ENCODE measurements at regions not wholly inside any gene's neighbourhood (a gene's known extent, or its start where the extent isn't known, plus 50 kb on each side); places are given as distances from the start of the nearest gene placed in this dataset.

- no peak for TF ChIP-seq CTCF (IDR thresholded peaks at IDR 0.05; ENCODE audit: low read depth, low read length, missing control alignments)
- in situ Hi-C loops (cut with HindIII; ENCODE audit: low sequenced_read_pairs) = no loop called here
These were observed 469.3 kb downstream of the TOX3 start for GRCh38 chr16:52077607-52078006.

GRCh38 chr16:52076801-52077201 is 470.1 kb downstream of the TOX3 start:
- no peak overlapping the region for H3K4me3 ChIP-seq (ENCODE audit: low read depth, low read length)
- no peak for TF ChIP-seq CTCF (IDR thresholded peaks at IDR 0.05; ENCODE audit: low read depth, low read length, missing control alignments)
- in situ Hi-C loops (cut with HindIII; ENCODE audit: low sequenced_read_pairs) = no loop called here
- no peak for DNase-seq (ENCODE audit: low read depth)

More at GRCh38 chr16:52077607-52078006, 469.3 kb downstream of the TOX3 start:
- DNase-seq (ENCODE audit: low read depth) = no peak
- no peak overlapping the region for H3K4me3 ChIP-seq (ENCODE audit: low read depth, low read length)

GRCh38 chr16:52076332-52076731 is 470.6 kb downstream of the TOX3 start:
- H3K4me3 ChIP-seq (ENCODE audit: low read depth, low read length) = no peak overlapping the region
- no peak for TF ChIP-seq CTCF (IDR thresholded peaks at IDR 0.05; ENCODE audit: low read depth, low read length, missing control alignments)
- in situ Hi-C loops (cut with HindIII; ENCODE audit: low sequenced_read_pairs) = no loop called here
- no peak for DNase-seq (ENCODE audit: low read depth)

GRCh38 chr16:52074133-52074532 is 472.8 kb downstream of the TOX3 start:
- in situ Hi-C loops (cut with HindIII; ENCODE audit: low sequenced_read_pairs) = no loop called here

GRCh38 chr16:52073024-52073423 is 473.9 kb downstream of the TOX3 start:
- no peak for DNase-seq (ENCODE audit: low read depth)
- no peak overlapping the region for H3K4me3 ChIP-seq (ENCODE audit: low read depth, low read length)
- no peak for TF ChIP-seq CTCF (IDR thresholded peaks at IDR 0.05; ENCODE audit: low read depth, low read length, missing control alignments)
- in situ Hi-C loops (cut with HindIII; ENCODE audit: low sequenced_read_pairs) = no loop called here

More at GRCh38 chr16:52074133-52074532, 472.8 kb downstream of the TOX3 start:
- no peak overlapping the region for H3K4me3 ChIP-seq (ENCODE audit: low read depth, low read length)
- DNase-seq (ENCODE audit: low read depth) = no peak
- no peak for TF ChIP-seq CTCF (IDR thresholded peaks at IDR 0.05; ENCODE audit: low read depth, low read length, missing control alignments)

- in situ Hi-C loops (cut with HindIII; ENCODE audit: low sequenced_read_pairs) = no loop called here
- no peak for DNase-seq (ENCODE audit: low read depth)
- no peak for TF ChIP-seq CTCF (IDR thresholded peaks at IDR 0.05; ENCODE audit: low read depth, low read length, missing control alignments)
- H3K4me3 ChIP-seq (ENCODE audit: low read depth, low read length) = no peak overlapping the region
These were observed 475.8 kb downstream of the TOX3 start for GRCh38 chr16:52071101-52071500.

All from astrocyte of the cerebellum (primary cell).